IPS DF 19.7 (cell line): ENCODE measurements at regions not wholly inside any gene's neighbourhood (a gene's known extent, or its start where the extent isn't known, plus 50 kb on each side); places are given as distances from the start of the nearest gene placed in this dataset.
"Not testable (repeated sequence)": the region's sequence is repeated elsewhere in the genome, so short reads cannot be mapped to it uniquely, and the experiment has no call there.

Experiments used
- DNase-seq: peaks from one replicate; pipeline ENCODE4 v3.0.0-alpha.2; 2013; ENCODE audit warnings: low read depth, low spot score

DNA sequence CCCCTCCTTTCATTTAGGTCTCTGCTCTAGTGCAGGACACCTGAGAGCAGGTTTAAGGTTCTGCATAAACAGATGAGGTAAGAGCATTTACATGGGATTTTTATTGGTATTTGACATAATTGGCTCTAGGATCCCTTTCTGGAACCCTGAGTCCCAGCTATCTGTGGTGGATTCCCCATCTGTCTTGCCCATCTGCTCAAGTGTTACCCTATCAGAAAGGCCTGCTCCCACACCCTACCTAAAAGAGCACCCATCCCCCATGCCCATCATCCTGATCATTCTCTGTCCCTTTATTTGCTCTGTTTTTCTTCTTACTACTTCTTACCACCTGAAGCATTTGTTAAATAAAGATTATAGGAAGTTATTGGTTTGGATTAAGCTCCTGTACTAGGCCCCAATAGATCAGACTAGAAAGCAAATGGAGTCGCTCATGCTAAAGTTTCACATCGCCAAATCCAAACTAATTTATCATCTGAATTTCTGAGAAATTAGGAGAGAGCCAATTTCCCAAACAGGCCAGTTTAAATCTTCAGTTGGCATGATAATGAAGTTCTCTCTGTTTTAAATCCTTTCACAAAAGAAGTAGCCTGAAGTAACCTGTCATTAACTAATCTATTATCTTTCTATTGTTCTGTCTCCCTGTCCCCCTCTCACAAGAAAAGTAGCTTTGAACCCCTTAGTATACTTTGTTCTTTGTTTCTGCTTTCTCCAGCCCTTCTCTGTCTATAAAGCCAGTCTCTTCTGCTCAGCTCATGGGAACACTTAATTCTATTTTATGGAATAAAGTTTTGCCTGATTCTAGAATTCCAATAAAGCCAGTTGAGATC, 178.6 kb downstream of the ZNF674 start:
- DNase-seq: no peak

DNA sequence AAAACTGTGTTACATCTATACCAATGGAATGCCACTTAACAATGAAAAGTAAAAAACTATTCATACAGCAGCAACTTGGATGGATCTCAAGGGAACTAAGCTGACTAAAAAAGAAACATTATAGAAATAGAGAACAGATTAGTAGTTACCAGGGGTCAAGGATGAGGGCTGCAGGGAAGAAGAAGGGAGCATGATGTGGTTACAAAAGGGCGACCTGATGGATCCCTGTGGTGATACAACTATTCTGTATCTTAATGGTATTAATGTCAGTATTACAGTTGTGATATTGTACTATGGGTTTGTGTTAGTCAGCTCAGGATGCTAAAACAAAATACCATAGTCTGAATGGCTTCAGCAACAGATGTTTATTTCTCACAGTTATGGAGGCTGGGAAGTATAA, 190.7 kb downstream of the ZNF674 start:
- no peak for DNase-seq

DNA sequence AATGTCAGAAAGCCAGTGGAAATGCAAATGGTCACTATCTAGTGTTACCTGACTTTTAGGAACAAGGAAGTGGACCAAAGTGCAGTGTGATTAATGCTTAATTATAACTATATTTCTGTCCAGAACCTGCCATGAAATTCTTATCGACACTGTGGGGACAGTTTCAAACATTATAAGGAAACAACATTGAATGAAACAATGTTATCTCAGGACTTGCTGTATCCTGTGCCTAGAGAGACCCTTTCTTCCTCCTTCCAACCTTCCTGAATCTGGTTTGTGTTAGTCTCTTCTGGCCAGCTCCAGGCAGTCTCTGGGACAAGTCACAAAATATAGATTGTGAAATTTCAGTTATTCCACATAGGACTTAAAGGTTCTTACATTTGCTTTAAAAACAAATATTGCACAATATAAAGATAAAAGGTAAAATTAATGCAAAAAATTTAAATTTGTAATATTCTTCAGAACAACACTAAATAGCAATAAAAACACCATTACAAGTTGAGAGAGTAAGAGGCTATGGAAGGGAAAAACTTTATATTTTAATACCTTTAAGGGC, 203.4 kb downstream of the ZNF674 start:
- no peak for DNase-seq

DNA sequence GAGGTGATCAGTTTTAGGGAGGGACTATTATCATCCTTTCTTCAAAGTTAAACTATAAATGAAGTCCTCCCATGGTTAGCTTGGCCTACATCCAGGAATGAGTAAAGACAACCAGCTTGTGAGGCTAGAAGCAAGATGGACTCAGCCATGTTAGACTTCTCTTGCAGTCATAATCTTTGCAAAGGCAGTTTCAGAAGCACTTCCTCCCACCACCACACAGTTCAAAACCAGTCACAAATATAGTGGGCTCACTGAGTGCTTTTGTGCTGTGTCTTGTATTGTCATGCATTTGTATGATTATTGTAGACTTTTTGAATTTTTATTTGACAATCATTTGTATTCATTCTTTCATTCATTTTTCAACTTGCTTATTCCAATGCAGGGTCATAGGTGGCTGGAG, 204.5 kb downstream of the ZNF674 start:
- no peak for DNase-seq

DNA sequence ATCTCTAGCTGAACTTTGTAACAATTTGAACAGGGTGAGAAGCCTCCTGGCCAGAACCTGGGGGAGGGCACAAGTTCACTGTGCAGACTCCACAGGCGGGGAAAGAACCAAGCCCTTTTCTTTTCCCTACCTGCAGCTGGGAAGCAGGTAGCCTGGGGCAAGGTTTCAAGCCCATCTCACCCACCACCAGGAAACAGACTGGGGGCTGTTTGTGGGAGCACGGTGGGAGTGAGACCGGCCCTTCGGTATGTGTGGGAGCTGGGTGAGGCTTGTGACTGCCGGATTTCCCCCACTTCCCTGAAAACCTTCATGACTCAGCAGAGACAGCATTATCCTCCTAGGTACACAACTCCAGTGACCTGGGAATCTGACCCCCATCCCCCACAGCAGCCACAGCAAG, 211.7 kb downstream of the ZNF674 start:
- DNase-seq: no peak

DNA sequence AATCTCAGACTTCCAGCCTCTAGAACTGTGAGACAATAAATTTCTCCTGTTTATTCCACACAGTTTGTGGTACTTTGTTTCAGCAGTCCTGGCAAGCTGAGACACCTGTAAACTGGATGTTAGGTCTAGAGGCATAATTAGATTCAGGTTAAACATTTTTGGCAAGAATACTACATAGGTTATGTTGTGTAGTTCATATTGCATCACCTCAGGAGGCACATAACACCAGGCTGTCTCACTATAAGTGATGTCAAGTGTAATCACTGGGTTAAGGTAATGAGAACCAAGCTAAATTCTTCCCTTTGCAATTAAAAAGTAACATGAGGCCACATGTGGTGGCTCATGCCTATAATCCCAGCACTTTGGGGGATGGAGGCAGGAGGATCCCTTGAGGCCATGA, 214.2 kb downstream of the ZNF674 start:
- no peak for DNase-seq

DNA sequence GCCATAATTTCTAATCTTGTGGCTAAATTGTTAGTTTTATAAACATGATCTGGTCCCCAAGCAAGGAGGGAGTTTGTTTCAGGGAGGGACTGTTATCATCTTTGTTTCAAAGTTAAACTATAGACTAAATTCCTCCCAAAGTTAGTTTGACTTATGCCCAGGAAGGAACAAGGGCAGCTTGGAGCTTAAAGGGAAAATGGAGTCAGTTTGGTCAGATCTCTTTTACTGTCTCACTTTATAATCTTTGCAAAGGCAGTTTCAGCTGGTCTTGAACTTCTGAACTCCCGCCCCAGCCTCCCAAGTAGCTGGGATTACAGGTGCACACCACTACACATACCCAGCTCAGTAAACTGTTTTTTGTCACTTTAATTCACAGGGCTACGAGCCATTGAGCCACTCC, 214.7 kb downstream of the ZNF674 start:
- no peak for DNase-seq

DNA sequence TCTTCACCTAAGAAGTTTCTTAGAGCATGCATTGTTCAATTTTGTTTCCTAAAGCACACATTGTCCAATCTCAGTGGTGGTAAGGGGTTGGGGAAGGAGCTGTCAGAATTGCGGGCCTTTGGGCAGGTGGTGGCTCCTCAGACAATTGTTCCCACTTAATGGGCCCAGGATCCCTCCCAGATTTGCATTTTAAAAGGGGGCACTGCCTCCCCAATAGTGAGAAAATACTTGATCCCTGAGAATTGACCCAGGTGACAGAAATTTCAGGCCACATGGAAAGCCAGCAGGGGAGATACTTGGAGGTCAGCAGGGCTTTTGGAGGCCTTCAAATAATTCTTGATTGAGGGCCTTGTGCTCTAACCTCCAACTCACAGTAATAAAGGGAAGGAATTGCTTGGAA, 217.1 kb downstream of the ZNF674 start:
- DNase-seq: no peak

DNA sequence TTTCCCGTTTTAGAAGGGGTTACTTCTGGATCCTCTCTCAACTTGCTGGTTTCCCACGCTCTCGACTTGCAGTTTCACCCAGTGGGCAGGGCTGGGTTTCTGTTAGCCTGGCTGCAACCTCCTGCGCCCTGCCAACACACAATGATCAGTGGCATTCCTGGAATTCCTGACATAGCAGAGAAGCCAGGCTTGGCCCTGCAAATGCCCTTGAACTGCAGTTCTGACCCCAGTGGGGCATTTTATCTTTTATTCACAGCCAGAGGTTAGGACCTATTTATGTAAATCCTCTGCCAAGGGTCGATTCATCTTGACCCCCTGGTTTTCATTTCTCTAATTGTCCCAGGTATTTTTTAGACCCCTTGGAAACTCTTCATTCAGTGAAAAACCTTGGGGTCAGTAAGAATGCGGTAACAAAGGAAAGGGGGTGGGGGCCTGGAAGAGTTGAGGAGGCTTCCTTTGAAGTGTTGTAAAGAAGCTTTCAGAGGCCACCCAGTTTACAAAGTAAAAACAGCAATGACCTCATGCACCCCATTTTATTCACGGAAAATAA, 217.6 kb downstream of the ZNF674 start:
- peak; percentile 82 for DNase-seq

DNA sequence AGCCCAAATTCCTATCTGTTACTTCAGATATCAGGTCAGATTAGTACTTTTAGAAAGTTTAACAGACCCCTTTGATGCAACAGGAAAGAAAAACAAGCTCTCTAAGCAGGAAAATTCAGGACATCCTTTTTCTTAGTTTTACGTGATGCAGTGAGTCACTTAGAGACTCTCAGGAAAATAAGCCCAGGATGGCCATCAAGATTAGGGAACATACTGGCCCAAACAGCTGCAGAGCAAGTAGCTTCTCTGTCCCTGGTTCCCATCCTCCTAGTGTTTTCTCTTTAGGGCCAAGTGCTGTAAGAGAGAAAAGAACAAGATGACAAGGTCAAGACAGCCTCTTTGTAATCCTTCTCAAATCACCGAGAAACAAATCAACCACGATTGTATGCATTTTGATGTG, 219.1 kb downstream of the ZNF674 start:
- DNase-seq: no peak

DNA sequence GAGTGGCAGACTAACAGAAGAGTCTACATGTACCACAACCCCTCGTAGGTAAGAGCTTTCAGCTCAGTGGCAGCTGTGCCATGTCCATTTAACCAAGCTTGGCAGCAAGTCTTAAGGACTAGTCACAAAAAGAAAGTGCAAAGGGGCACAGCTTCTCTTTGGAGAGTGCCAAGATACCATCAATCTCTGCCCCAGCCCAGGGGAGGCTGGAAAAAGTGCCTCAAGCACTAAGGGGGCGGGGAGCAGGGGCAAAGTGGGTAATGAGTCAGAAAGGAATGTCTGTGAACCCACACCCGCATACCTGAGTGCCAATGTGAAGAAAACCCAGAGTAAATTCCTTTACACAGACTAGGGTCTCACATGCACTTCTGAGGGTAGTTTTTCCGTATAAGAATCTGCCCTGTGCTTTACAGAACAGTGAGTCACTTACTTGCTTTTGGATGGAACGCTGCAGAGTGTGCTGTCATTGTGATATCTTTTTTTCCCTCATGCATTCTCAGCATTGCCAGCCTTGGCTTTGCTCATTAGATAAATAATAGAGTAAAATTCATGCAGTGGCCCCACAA, 219.8 kb downstream of the ZNF674 start:
- no peak for DNase-seq

DNA sequence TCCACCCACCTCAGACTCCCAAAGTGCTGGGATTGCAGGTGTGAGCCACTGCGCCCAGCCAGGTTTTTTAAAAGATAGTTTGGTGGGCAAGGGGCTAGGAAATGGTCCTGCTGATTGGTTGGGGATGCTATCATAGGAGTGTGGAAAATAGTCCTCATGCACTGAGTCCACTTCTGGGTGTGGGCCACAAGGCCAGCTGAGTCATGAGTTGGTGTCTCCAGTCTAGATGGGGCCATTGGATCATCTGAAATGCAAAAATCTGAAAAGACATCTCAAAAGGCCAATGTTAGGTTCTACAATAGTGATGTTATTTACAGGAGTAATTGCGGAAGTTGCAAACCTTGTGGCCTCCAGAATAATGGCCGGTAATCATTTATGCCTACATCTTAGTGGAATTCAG, 221.1 kb downstream of the ZNF674 start:
- DNase-seq: no peak

DNA sequence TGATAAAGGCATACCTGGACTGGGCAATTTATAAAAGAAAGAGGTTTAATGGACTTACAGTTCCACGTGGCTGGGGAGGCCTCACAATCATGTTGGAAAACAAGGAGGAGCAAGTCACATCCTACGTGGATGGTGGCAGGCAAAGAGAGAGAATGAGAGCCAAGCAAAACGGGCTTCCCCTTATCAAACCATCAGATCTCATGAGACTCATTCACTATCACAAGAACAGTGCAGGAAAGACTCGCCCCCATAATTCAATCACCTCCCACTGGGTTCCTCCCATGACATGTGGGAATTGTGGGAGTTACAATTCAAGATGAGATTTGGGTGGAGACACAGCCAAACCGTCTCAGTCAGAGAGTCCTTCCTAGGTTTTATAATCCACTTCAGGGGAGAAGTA, 222.3 kb downstream of the ZNF674 start:
- not testable (repeated sequence) for DNase-seq

DNA sequence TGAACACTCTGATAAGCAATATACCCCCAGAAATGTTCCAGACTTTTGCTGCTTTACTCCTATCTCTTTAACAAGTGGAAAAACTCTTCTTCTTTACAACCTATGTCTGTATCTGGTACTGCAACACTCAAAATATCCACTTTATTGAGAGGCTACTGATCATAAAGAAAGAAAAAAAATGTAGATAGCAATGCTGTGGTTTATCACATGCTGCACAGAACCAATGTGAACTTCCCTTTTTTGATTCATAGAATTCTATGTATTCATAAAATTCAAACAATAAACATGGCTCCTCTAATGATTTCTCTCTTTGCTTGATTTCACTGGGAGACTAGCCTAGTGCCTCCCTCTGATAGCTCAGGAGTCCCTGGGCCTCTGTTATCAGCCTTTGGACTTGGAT, 223.5 kb downstream of the ZNF674 start:
- no peak for DNase-seq

DNA sequence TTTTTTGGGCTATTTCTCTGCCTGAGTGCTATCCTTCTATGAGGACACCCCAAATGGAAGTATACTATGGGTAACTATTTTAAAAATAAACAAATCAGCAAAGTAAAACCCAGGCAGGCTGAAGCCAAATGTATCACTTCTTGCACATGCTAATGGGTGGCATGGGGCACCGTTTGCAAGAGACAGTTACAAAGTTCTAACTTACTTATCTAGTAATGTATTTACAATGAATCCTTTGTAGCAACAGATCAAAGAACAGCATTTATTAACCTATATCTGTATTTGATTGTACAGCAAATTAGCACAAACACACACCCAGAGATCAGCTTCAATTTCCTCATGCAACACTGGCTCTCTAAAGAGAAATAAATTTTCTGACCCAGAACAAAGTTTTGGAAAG, 225.5 kb downstream of the ZNF674 start:
- DNase-seq: no peak

DNA sequence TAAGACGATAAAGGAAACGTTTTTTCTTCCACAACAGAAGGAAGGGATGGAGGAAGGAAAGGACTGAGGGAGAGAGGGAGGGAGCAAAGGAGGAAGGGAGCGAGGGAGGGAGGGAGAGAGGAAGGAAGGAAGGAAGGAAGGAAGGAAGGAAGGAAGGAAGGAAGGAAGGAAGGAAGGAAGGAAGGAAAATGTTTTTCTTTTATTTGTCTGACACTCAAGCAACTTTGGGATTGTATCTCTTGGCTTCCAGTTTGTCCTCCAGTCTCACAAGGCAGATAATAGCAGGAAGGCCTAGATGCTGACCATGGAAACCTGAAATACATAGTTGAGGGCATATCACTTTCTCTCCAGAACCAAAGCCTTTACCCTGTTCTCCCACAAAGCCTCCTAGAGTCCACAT, 226.7 kb downstream of the ZNF674 start:
- DNase-seq: no peak

DNA sequence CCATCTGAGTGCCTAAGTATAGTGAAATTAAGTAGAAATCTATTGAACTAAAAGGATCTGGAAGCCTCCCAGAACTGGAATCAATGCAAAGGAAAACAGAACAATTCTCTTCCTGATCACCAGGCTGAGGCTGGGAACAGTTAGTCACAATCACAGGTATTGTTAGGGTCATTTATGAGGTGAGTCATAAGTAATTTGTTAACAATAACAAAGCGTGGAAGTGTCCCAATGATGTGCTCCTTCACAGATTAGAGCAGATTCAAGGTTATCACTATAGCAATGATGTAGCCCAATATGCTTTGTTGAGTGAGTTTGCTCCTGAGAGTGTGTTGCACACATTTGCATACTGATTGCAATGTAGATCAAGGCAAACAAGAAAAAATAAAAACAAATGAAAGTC, 228.1 kb downstream of the ZNF674 start:
- no peak for DNase-seq

DNA sequence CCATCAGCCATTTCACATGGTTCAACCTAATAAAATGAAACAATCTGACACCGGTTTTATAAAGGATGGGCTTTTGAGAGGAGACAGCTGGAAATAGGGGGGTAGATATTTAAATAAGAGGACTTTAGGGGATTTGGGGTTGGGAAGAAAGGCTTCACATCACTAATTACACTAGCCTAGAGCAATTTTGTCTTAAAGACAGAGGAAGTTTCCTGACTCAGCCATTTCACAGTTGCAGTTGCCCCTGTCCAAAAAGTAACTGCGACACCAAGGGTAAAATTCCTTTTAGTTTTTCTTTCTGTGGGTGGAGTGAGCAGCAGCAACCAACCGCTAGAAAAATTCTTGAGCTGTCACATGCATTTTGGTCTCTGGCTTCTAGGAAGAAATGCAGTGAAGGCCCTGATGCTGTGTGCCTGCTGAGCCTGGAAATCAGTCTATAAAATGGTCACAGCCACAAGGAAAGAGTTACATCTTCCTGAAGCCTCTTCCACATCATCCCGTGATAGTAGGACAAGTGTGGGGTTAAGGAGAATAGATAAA, 233.6 kb downstream of the ZNF674 start:
- no peak for DNase-seq

DNA sequence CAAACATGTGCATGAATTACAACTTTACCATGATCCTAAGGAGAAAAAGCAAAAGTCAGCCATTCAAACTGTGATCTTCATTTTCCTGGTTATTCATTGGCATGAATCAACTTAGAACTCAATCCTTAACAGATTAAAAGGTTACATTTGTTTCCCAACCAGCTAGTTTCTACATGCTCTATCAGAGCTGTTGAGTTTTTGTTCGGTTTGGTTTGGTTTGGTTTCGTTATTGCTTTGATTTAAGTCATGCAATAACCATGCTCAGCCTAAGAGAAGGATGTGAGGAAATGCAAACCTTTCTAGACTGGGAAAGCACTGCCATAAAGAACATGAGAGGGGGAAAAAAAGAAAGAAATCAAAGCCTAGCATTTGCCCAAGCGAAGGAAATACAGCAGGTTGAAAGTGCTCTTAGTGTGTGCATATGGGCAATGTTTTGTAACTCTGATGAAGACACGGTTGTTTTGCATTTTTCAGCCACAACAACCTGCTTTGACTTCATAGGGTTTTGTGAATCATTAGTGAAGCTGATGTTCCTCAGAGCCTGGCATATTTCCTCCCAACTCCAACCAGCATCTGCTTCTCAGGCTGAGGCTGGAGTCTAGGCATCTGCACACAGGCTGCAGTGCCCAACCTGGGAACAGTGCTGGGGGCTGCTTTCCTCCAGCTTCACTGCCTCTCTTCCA, 234.3 kb downstream of the ZNF674 start:
- no peak for DNase-seq

DNA sequence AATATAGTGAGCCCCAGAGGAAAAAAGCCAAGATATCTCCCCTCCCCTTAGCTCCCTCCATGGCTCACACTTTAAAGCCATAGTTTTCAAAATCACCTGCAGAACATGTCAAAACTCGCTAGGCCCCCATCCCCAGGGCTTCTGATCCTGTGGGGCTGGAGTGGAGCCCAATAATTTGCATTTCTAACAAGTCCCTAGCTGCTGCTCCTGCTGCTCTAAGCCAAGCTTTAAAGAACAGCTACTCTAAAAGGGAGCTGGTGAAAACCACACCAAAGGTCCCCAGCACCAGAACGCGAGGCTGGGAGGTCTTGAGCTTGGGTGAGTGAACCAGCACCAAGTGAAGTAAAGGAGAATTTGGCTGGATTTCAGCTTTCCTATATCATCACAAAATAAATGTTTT, 237.1 kb downstream of the ZNF674 start:
- no peak for DNase-seq

DNA sequence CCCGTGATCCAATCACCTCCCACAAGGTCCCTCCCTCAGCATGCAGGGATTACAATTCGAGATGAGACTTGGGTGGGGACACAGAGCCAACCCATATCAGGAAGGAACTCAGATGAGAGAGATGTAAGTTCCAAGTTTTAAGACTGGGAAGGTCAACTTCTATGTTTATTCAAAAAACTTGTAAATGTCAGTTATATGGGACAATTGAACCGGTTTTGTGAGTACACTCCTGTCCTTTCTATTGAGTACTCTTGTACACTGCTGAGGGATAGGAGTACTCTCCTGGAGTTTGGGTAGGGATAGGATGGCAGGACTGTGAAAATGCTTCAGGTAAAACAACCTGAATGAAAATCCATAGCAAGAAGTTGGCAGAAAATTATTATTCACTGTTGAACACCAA, 239.1 kb downstream of the ZNF674 start:
- DNase-seq: no peak

DNA sequence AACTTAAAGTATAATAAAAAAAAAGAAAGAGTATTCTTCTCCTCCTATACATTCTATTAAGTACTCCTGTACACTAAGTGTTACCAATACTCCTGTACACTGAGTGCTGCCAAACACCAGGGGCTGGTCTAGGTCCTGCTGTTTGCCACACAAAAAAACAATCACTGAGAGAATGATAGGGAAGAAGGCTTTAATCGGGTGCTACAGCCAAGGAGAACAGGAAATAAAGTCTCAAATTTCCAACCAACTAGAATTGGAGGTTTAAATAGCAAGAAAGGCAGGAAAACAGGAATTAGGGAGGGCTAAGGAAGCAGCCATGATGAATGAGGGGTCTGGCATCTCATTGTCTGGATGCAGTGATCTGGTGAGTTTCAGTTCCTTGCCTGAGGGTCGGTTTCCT, 239.8 kb downstream of the ZNF674 start:
- DNase-seq: no peak
